ENCODE measurements at regions not wholly inside any gene's neighbourhood (a gene's known extent, or its start where the extent isn't known, plus 50 kb on each side); places are given as distances from the start of the nearest gene placed in this dataset.

DNA sequence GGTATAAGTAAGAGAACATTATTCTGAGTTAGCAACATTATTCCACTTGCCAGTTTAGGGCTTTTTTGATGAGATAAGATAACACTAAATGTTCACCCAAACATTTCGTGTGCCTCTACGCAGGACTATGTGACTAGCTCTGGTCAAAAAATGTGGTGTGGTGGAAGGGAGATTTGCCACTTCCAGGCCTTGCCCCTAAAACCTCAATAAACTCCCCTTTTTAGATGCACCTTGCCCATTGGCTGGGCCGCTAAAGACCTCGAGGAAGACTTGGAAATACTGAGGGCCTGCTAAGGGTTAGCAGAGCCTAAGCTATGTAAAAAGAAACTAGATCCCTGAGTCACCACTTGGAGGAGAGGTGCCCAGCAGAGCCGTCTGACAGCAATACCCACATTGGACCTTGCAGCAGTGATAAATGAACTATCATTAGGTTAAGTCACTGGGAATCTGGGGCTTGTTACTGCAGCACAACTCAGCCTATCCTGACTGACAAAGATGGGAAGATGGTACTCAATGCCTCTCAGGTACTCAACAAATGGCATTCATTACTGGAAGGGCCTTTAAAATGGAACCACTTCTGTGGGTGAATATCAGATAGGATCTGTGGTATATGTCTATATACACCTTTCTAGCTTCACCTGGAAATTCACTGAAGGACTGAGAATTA is 331.5 kb upstream of the TLE3 start:
- TF ChIP-seq, protein P1, sequence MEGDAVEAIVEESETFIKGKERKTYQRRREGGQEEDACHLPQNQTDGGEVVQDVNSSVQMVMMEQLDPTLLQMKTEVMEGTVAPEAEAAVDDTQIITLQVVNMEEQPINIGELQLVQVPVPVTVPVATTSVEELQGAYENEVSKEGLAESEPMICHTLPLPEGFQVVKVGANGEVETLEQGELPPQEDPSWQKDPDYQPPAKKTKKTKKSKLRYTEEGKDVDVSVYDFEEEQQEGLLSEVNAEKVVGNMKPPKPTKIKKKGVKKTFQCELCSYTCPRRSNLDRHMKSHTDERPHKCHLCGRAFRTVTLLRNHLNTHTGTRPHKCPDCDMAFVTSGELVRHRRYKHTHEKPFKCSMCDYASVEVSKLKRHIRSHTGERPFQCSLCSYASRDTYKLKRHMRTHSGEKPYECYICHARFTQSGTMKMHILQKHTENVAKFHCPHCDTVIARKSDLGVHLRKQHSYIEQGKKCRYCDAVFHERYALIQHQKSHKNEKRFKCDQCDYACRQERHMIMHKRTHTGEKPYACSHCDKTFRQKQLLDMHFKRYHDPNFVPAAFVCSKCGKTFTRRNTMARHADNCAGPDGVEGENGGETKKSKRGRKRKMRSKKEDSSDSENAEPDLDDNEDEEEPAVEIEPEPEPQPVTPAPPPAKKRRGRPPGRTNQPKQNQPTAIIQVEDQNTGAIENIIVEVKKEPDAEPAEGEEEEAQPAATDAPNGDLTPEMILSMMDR (IDR thresholded peaks at IDR 0.05): no peak
- no peak for TF ChIP-seq POLR2A (IDR thresholded peaks at IDR 0.05)
